GM19397 (cell line): ENCODE measurements at regions not wholly inside any gene's neighbourhood (a gene's known extent, or its start where the extent isn't known, plus 50 kb on each side); places are given as distances from the start of the nearest gene placed in this dataset.

ENCODE experiments used
- ATAC-seq: cut with Tn5 transposase; IDR thresholded peaks from one replicate; pipeline ENCODE4 v1.9.1; 2021; ENCODE audit warnings: mild to moderate bottlenecking, moderate library complexity; ENCODE audit not compliant: unreplicated experiment

- ATAC-seq = no peak
These were observed 622.5 kb downstream of the TBL1XR1 start for GRCh38 chr3:176574786-176575185.

DNA sequence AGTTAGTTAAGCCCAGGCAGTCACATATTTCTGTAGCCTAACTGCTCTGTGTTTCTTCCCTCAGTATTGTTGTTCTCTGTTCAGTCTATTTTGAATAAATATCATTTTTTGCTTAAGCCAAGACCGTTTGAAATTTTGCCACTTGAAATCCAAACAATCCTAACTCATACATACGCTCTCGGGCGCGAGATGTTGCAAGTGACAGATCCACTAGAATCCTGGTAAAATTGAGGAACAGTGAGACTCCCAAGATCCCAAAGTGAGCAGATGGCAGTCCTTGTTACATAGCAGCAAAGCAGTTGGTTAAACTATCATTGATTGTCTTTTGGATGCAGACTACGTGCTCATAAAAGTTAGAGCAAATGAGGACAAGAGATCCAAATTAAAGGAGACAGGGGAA is 625.4 kb downstream of the TBL1XR1 start:
- no peak for ATAC-seq

DNA sequence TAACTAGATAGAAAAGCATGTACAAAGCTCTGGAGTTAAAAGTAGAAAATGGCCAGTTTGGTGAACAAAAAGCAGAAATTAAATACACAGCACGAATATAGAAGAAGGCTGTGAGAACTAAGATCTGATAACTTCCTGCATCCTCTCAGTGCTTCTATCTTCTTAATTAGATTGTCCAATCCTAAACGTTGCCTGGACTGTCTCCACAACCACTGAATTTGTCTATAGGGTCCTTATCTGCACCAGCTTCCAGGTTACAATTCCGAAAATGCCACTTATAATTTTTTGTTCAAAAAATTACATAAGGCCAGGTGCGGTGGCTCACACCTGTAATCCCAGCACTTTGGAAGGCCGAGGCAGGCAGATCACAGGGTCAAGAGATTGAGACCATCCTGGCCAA is 626.3 kb downstream of the TBL1XR1 start:
- no peak for ATAC-seq

DNA sequence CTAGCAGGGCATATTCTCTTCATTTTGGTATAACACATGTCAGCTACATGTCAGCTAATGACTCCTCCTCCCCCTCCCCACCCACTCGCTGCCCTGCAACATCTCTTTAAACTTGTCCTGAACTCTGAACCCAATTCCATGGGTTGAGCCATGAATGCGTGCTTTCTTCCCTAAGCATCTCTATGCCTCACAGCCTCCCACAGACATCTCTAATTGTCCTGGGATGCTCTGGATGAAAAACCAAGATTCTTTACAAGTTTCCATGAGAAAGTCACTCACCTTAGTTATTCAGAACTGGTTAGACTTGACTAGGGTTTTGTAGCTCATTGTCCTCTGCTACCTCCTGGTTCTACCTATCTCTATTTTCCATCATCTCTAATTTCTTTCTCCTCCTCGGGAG is 629.1 kb downstream of the TBL1XR1 start:
- no peak for ATAC-seq

GRCh38 chr3:176566757-176567156 is 630.5 kb downstream of the TBL1XR1 start:
- ATAC-seq = no peak

- no peak for ATAC-seq
These were observed 635.0 kb downstream of the TBL1XR1 start for GRCh38 chr3:176562331-176562730.

DNA sequence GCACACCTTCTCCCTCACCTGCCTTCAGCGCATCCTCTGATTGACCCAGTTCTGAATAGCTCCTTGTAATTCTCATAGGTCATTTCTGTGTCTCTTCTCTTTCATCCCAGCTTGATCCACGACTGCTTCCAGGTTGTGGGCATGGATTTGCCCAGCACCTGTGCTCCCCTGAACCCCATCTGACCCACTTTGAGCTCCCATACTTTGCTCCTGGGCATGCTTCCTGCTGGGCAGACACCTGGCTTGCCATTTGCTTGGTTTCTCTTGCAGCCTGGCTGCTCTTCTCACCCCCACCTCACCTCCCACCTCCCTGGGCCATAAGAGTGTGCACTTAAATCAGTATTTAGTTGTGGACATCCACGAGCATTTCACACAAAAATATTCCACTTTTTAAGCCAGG is 635.5 kb downstream of the TBL1XR1 start:
- no peak for ATAC-seq

- no peak for ATAC-seq
These were observed 642.3 kb downstream of the TBL1XR1 start for GRCh38 chr3:176554791-176555654.

GRCh38 chr3:176554264-176554663 is 643.0 kb downstream of the TBL1XR1 start:
- no peak for ATAC-seq

DNA sequence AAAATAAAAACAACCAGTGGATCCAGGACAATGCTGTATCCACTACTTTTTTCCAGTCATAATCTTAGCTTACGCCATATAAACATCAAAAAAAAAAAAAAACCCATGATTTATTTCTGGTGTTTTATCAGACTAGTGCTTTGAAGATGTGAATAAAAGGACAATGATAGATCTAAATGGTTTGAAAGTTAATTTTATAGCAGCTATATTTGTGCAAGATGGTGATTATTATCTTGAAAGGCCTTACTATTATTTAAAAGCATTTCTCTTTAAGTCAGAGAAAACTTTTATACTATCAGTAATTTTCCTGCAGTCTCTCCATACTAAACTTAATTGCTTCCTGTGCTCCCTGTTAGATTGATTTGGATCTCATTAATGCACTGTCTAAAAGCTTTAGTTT is 670.3 kb downstream of the TBL1XR1 start:
- no peak for ATAC-seq

GRCh38 chr3:176526225-176526624 is 671.1 kb downstream of the TBL1XR1 start:
- ATAC-seq = no peak

- ATAC-seq = no peak
These were observed 674.2 kb downstream of the TBL1XR1 start for GRCh38 chr3:176523114-176523513.

GRCh38 chr3:176522436-176522835 is 674.8 kb downstream of the TBL1XR1 start:
- ATAC-seq = no peak

GRCh38 chr3:176521531-176522175 is 675.6 kb downstream of the TBL1XR1 start:
- ATAC-seq = no peak

- ATAC-seq = no peak
These were observed 683.0 kb downstream of the TBL1XR1 start for GRCh38 chr3:176514297-176514696.

GRCh38 chr3:176513604-176514003 is 683.7 kb downstream of the TBL1XR1 start:
- no peak for ATAC-seq

- no peak for ATAC-seq
These were observed 685.2 kb downstream of the TBL1XR1 start for GRCh38 chr3:176512037-176512436.

DNA sequence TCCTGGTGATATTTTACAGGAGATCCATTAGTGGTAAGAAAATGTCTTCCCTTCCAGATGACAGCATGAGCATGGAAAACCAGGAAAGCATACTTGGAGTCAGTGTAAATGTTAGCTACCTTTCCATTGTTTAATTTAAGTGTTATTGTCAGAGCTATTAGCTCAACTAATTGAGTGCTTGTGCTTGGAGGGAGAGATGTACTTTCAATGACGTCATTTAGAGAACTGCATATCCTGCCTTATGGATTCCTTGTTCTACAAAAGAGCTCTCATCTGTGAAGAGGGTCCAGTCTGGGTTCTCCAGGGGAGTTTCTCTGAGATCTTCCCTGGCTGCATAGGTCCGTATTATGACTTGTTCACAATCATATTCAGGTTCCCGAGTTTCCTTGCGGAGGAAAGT is 687.2 kb downstream of the TBL1XR1 start:
- ATAC-seq = no peak

DNA sequence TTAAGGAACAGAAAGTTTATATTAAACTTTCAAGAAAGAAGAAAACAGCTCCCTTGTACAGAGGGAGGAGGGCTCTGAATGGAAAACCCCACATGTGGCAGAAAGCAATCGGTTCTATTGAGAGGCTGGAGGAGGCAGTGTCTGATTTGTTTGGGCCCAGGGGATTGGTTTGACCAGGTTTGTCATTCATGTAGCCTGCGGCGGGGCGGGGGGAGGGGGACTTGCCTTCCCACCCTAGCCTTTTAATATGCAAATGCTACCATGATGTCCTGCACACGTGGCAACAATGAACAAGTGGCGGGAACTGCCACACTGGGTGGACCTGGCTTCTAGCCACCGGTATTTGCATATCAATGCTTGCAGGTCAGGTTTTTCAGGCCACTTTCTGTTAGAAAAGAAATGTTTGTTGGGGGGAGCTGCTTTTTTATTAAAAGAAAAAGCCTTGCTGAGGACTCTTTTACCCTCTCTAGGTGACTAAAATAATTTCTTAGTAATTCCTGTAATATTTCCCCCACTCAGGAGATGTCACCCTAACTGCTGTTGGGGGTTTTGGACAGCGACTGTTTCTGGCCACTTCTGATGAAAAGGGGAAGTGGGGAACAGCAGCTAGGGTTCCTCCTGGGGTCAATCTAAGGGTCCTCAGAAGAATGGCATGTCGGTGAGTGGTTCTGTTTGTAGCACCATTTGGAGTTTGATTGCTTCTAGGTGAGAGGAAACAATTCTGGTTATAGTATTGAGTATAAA is 691.2 kb downstream of the TBL1XR1 start:
- no peak for ATAC-seq

GRCh38 chr3:176491084-176491483 is 706.2 kb downstream of the TBL1XR1 start:
- no peak for ATAC-seq

GRCh38 chr3:176490357-176490756 is 706.9 kb downstream of the TBL1XR1 start:
- peak; percentile 48 for ATAC-seq

GRCh38 chr3:176479248-176479647 is 718.0 kb downstream of the TBL1XR1 start:
- ATAC-seq = no peak
